HG03378 (cell line): ENCODE measurements at regions not wholly inside any gene's neighbourhood (a gene's known extent, or its start where the extent isn't known, plus 50 kb on each side); places are given as distances from the start of the nearest gene placed in this dataset.
"Not testable (repeated sequence)": the region's sequence is repeated elsewhere in the genome, so short reads cannot be mapped to it uniquely, and the experiment has no call there.

ENCODE experiments used
- ATAC-seq: cut with Tn5 transposase; IDR thresholded peaks from one replicate; pipeline ENCODE4 v1.9.1; 2021; ENCODE audit warnings: mild to moderate bottlenecking, moderate library complexity; ENCODE audit not compliant: unreplicated experiment

DNA sequence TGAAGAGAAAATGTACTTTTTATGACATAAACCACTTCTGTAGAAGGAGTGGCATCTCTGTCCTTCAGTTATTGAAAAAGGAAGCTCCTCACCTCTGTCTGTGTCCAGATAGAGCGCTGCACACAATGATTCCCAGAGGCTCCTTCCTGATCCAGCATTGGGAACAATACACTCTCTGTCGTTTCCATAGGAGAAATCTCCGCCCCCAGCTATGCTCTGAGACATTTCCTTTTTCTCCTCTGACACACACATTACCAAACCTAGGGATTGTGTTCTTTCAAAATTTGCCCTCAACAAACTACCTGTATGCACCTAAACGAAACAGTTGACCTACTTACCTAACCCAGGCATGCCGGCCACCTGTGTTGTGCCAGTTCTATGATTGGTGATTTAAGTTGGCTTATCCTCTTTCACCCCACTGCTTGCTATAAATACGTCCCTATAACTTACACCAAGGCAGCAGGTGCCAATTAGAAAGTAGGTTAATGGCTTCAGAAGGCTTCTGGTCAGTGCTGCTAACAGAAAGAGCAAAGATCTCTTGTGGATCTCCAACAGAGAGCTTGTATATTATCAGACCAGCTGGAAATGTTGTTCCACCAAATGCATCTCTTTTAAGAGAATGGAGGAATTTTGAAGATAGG is 140.1 kb upstream of the JCAD start:
- no peak for ATAC-seq

DNA sequence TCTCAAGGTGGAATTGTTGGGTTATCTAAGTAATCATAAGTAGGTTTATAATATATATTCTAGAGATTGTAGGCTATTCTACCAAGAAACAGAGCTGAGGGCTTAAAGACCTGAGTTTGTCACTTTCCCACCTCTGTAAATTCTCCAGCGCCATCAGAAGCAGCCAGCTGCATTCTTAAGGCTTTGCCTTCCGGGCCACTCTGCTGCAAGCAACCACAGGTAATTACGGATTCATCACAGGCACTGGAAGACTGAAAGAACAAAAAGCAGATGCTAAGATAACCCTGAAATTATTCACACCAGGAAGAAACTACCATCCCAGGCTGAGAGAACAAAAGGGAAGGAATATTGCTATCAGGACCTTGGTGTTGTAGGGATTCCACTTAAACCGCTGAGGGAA is 137.8 kb upstream of the JCAD start:
- no peak for ATAC-seq

DNA sequence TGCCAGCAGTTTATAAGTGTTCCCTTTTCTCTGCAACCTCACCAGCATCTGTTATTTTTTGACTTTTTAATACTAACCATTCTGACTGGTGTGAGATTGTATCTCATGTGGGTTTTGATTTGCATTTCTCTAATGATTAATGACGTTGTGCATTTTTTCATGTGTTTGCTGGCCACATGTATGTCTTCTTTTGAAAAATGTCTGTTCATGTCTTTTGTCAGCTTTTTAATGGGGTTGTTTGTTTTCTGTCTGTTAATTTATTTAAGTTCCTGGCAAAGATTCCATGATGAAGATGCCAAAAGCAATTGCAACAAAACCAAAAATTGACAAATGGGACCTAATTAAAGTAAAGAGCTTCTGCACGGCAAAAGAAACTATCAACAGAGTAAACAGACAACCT is 137.2 kb upstream of the JCAD start:
- ATAC-seq = not testable (repeated sequence)

DNA sequence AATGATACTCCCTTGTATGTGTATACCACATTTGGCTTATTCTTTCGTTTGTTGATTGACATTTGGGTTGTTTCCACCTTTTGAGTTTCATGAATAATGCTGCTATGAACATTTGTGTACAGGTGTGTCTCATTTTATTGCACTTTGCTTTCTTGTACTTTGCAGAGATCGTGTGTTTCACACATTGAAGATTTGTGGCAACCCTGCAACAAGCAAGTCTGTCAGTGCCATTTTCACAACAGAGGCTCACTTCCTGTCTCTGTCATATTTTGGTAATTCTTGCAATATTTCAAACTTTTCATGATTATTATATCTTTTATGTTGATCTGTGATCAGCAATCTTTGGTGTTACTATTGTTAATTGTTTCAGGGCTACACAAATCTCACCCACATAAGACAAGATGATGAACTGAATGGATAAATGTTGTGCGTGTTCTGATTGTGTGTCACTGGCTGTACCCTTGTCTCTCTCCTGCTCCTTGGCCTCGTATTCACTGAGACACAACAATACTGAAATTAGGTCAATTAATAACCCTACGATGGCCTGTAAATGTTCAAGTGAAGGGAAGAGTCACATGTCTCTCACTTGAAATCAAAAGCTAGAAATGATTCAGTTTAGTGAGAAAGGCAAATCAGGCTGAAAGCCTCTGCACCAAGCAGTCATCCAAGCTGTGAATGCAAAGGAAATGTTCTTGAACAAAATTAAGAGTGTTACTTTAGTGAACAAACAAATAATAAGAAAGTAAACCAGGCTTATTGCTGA is 133.6 kb upstream of the JCAD start:
- peak; percentile 49 for ATAC-seq

DNA sequence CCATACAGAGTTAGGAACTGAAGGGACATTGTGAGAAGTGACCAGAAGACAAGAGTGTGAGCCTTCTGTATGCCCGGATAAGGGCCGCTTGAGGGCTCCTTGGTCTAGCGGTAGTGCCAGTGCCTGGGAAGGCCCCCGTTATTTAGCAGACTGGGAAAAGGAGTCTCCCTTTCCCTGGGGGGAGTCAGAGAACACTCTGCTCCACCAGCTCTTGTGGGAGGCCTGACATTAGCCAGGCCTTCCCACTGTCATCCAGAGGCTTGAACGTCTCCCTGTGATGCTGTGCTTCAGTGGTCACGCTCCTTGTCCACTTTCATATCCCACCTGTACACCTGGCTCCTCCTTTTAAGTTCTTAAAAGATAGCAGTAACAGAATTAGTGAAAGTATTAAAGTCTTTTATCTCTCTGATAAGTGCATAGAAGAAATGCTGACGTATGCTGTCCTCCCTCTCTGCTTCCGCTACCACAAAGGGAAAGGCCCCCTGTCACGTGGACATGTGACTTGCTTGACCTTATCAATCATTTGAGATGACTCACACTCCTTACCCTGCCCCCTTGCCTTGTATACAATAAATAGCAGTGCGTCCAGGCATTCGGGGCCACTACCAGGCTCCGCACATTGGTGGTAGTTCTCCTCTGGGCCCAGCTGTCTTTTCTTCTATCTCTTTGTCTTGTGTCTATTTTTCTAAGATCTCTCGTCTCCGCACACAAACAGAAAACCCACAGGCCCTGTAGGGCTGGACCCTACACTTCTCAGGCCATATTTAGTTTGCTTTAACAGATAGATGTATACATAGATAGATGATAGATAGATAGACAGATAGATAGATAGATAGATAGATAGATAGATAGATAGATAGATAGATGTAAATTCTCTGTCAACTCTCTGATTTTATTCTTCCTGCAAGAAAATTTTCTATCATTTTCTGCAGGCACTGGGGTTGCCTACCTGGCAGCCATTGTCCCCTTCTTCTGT is 131.5 kb upstream of the JCAD start:
- no peak for ATAC-seq

DNA sequence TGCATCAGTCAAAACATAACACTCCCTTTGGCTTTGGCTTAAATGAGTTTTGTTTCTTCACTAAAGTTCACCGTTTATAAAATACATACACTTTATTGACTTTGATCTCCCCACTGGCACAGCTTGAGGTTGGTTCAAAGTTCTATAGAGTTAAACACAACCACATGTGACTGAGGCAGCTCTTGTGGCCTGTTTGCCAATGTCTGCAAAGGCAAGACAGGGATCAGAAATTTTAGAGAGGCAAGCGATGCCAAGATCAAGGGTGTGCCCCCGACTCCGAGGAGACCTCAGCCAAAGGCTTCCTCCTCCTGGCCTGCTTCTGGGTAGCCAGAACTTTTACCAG is 129.8 kb upstream of the JCAD start:
- ATAC-seq = no peak

DNA sequence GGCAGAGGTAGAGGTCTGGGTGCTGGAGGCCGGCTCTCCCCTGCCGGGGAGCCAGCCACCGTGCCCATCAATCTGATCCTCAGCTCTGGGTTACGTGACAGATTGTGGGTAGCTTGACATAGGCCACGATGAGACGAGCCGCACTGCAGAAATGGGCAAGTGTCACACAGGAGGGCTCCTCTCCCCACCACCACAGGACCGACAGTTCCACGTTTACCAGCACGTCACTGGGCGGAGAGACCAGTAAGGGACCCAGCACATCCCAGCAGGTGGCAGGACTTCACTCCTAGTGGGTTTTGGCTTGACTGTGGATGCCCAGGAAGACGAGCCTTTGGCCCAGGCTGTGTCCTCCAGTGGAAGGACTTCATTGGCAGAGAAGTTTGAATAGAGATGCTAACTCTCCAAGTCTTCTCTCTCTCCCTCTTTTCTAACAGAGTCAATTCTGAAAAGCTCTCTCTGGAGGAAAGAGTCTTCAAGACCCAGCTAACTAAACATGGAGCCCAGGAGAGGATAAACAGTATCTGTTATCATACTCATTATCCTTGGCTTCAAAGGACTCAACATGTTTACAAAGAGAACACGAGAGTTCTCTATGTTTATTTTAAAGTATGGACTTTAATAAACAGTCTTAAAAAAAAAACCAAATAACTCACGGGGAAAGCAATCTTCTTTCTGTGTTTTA is 129.3 kb upstream of the JCAD start:
- ATAC-seq = no peak

DNA sequence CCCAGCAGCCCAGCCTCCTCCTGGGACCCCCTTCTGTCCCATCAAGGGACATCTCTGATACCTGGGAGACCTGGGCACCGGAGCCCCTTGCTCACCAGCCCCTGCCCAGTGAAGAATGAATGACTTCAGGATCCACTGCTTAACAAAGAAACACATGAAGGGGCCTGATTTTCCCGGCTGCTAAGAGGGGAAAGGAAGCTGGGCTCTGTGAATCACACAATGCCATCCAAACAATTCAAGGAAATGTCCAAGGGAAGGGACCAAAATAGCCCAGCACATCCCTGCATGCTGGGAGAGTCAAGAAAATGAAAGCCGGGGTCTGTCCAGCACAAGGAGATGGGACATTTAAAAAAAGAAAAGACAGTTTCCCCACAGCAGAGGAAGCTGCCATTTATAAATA is 128.7 kb upstream of the JCAD start:
- ATAC-seq = no peak

DNA sequence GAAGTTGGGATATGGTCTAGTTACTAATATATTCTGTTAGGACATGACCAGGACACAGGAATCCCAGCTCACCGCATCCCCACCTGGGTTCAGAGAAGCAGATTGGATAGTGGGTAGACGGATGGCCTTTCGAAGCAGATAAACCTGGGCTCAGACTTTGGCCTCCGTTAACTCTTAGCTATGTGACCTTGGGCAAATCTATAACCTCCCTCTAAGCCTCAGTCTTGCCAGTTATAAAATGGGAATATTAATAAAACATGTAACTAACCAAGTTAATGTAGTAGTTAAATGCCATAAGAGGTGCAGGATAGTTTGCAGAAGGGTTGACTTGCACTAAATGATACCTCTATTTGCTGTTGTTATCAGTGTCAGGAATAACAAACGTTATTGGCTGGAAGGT is 127.6 kb upstream of the JCAD start:
- no peak for ATAC-seq

DNA sequence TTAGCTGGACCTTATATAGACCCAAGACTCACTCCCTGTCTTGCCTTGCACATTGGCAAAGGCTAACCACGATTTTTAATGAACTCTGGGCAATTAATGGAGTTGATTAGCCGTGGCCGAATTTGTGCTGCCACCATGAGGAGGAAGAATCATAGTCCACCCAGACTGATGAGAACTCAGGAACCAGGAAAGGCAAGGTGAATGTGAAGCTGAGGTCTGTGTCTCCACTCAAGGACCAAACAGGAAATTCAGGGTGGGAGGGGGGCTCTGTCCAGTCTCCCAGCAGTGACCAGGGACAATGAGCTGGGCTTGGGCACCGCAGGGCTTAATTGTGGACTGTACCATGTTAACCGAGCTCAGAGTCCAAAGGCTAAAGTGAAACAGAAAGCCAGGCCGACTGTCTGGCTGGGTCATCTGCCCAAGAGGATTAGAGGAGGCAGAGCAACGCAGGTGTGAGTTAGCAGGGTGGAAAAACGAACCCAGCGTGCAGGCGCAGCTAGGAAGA is 127.0 kb upstream of the JCAD start:
- no peak for ATAC-seq

DNA sequence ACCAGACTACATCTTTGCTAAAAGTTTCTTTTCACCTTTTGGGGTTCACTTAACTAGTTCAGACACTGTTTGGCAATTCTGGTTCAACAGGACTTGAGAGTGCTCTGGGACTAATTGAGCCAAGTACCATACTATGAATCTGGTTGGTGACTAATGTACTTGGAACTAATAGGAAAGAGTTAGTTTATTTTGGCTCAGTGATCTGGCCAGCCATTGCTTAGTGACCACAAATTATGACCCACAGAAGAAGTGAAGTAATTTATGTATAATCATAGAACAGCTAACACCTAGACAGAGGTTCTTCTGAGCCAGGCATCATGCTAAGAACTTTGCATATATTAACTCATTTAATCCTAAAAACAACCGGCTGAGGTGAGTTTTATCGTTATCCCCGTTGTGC is 126.5 kb upstream of the JCAD start:
- ATAC-seq = no peak

DNA sequence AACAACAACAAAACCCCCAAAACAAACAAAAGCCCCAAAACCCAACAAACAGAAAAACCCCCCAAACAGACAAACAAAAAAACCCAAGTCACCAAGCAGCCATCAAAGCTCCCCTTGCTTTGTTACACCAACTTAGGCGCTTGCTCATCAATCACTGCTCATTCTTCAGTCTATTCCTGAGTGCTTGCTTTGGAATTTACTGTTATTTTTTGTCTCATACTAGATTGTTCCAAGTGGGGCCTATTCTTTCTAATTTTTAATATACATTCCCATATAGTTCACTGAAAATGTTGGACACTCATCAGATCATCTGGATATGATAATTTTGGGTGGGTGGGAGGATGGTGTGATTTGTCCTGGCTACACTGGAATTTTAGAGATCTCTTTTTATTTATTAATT is 126.0 kb upstream of the JCAD start:
- ATAC-seq = no peak

DNA sequence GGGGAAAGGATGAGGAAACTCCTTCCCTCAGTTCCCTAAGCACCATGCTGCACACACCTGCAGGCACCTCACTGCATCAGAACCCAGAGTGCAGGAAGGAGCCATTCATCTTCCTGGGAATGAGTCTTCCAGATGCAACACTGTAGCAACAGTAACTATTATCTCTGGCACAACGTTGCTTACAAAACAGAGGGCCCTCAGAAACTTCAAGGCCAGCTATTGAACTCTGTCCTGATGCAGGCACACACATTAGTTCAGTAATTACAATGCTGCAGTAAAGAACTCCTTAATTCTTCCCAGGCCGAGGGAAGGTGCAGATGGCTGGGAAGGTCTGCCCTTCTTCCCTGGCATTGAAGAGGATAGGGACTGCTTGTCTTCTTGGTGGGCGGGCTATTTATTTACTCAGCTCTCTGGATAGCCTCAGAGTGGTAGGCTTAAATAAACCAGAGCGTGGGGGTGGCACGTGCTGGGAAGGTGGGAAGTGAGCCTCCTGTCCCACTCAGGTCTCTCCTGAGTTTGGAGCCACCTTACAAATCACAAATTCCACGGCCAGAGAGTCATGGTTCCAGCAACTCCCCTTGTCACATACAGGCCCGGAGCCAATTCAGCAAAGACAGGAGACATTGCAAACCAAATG is 125.1 kb upstream of the JCAD start:
- ATAC-seq = no peak

DNA sequence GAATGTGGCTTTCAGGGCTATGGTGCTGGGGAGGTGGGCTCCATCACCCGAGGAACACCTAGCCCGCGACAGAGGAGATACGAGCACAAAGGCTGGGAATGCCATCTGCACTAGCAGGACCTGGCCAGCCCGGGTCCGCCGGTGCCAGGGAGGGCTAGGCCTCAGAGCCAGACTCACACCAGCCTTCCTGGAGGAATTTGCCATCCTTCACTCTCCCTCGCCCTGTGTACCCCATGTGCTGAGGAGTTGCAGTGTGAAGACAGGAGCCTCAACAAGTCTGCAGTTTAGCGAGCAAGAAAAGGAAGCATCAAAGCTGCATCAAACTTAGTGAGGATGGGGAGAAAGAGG is 123.6 kb upstream of the JCAD start:
- no peak for ATAC-seq

DNA sequence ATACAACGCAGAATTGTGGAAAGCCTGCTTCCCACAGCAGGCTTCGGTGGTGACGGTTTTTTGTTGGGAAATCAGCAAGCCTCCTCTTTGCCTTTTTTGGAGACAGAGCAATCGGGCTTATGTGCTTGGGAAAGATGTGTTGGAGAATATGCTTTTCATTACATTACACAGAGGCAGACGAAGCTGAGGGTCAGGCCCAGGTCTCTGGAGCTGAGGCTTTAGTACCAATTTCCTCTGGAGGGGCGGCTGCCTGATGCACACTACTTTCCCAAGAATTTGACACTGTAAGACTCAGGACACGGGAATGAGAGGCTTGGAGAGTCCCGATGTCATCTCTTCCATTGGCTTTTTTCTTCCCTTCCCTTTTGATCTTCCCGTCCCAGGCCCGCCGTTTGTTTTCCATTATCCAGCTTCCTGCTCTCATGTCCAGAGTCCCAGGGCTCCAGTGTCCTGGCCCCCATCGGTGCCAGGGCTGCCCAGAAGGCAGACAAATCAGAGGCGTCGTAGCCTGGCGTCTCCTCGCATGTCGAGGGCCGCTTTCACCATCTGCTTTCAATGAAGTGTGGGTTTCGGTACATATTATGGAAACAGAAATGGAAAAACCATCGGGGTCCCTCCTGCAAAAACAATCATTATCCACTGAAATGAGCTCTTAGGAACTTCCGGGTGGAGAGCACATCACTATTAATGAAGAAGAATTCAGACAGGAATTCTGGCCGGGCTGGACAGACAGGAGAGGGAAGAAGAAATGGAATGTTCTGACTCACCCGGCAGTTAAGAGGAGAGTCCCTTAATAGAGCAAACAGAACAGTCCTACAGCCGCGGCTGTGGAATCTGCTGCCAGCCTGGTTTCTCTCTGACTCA is 123.0 kb upstream of the JCAD start:
- no peak for ATAC-seq

DNA sequence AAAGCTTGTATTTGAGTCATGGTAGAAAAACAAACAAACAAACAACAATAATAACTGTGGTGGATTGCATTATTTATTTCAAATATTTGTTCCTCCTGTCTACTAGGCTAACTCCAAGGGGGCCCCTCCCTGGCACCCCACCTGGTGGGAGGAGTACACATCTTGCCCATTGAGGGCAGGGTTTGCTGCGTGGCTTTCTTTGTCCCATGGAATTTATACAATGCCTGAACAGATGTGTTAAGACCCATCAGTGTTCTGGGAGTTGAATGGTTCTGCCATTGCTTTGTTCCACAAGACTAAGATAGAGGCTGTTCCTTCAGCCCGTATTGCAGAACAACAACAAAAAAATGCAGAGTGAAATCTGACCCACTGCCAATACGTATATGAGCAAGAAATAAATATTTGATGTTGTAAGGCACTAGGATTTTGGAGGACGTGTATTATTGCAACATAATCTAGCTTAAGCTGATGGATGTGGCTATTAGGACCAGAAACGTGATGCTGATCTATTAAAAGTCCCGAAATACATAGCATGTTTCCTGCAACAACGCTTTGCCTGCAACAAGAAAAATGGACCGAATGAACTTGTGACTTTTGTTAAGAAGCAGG is 119.1 kb upstream of the JCAD start:
- ATAC-seq = no peak

DNA sequence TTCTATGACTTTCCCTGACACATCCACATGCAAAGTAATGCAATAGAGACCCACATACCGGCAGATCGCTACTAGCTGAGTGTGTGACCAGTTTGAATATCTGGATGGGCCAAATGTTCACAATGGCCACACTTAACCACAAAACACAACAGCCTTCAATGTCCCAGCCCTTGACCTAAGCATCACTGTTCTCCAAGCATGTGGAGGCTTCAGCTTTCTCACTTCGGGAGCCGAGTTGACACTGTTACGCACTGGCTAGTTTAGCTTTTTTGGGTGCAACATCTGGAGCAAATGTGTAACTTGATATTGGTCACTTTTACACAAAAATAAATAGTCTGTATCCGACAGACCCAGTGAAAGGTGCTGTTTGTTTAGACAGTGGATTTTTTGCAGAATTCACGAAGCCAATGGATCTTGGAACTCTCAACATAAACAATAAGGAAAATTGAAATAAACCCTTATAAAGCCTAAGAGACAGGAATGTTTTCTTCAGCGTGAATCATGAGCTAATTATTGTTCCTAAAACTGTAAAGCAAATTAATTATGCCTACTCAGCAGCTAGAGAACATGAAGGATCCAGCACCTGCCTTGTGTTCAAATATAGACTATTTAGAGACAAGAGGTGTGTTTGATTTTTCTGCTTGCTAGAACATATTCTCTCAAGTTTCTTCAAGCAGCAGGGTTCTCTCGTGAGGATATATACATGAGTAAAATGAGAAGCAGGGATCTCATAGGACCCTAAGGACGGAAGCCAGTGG is 117.6 kb upstream of the JCAD start:
- no peak for ATAC-seq

DNA sequence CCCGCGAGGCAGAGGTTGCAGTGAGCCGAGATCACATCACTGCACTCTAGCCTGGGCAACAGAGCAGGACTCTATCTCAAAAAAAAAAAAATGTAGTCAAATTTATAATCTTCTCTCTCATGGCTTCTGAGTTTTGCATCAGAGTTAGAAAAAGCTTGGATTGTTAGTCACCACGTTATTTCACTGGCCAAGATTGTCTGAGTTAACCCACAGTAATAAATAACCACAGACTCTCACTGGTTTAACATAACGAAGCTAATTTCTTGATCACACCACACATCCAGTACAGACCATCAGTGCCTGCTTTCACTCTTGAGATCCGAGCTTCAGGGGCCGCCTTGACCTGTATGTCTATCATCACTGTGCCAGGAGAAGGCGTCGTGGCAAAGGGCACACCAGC is 116.8 kb upstream of the JCAD start:
- no peak for ATAC-seq

DNA sequence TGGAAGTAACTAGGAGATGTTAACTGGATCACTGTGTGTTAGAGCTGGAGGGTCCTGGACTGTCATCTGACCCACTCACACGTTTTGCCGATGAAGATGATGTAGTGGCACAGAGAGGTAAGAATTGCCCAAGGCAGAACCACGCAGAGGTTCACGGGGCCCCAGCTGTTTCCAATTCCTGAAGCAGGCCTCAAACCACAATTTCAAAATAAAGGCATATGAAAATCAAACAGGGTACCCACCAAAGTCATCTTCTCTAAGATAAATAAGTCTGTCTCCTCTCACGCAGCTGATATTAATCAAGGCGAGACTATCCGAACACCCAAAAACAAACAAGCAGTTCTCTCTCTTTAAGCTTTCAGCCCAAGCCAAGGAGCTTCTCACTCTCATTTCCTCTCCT is 113.3 kb upstream of the JCAD start:
- ATAC-seq = no peak
